Endodermal cell (in vitro differentiated cells): ENCODE measurements at regions not wholly inside any gene's neighbourhood (a gene's known extent, or its start where the extent isn't known, plus 50 kb on each side); places are given as distances from the start of the nearest gene placed in this dataset.
"Not testable (repeated sequence)": the region's sequence is repeated elsewhere in the genome, so short reads cannot be mapped to it uniquely, and the experiment has no call there.

Source experiments
- DNase-seq: peaks from one replicate; pipeline ENCODE4 v3.0.0-alpha.2; 2017
- H3K27ac ChIP-seq: 2 replicates; pipeline ENCODE4 v1.5.1; 2013; ENCODE audit warnings: mild to moderate bottlenecking, low read depth, low read length, moderate library complexity
- H3K27me3 ChIP-seq: 2 replicates; pipeline ENCODE4 v1.6.1; 2013; ENCODE audit warnings: mild to moderate bottlenecking, low read length, moderate library complexity; ENCODE audit not compliant: insufficient read depth, control insufficient read depth, poor library complexity, severe bottlenecking
- H3K36me3 ChIP-seq: 2 replicates; pipeline ENCODE4 v1.7.0; 2013; ENCODE audit warnings: mild to moderate bottlenecking, low read length, moderate library complexity; ENCODE audit not compliant: control insufficient read depth, insufficient read depth
- H3K4me1 ChIP-seq: one replicate; pipeline ENCODE4 v1.7.0; 2013; ENCODE audit warnings: low read length; ENCODE audit not compliant: control insufficient read depth, insufficient read depth
- H3K4me3 ChIP-seq: 2 replicates; pipeline ENCODE4 v1.5.1; 2013; ENCODE audit warnings: mild to moderate bottlenecking, low read length, moderate library complexity
- H3K9ac ChIP-seq: 2 replicates; pipeline ENCODE4 v1.6.1; 2013; ENCODE audit warnings: mild to moderate bottlenecking, low read length, moderate library complexity; ENCODE audit not compliant: poor library complexity, severe bottlenecking; ENCODE audit errors: extremely low read depth
- H3K9me3 ChIP-seq: 2 replicates; pipeline ENCODE4 v1.6.1; 2013; ENCODE audit warnings: mild to moderate bottlenecking, low read length, moderate library complexity; ENCODE audit not compliant: control insufficient read depth
- H3K27ac Mint-ChIP-seq: 2 replicates; pipeline ENCODE4 v1.8.0; 2020; ENCODE audit warnings: mixed read lengths
- H3K27me3 Mint-ChIP-seq: 2 replicates; pipeline ENCODE4 v1.8.0; 2021; ENCODE audit warnings: mild to moderate bottlenecking, mixed read lengths; ENCODE audit not compliant: insufficient read depth
- H3K36me3 Mint-ChIP-seq: 2 replicates; pipeline ENCODE4 v1.8.0; 2020; ENCODE audit warnings: low read depth, mixed read lengths
- H3K4me1 Mint-ChIP-seq: 2 replicates; pipeline ENCODE4 v1.8.0; 2020; ENCODE audit warnings: mixed read lengths
- H3K4me3 Mint-ChIP-seq: 2 replicates; pipeline ENCODE4 v1.8.0; 2020; ENCODE audit warnings: mild to moderate bottlenecking, moderate library complexity, mixed read lengths
- H3K9me3 Mint-ChIP-seq: 2 replicates; pipeline ENCODE4 v1.8.0; 2020; ENCODE audit warnings: mild to moderate bottlenecking, mixed read lengths
- CTCF ChIP-seq: fragments of 200-600 bp; sonication (generic); conservative IDR thresholded peaks from 2 replicates; pipeline ENCODE4 v1.5.0; 2021; ENCODE audit warnings: antibody characterized with exemption, mild to moderate bottlenecking
- WGBS, 2 experiments: methylation state at CpG; one replicate each; pipeline versions ENCODE4 v1.1.5 to v1.1.7; 2013; ENCODE audit warnings: missing lambda C conversion rate in 2 of 2, mixed read lengths in 1 of 2; ENCODE audit not compliant: insufficient coverage in 1 of 2, insufficient read length in 1 of 2; 5-methylcytosine and 5-hydroxymethylcytosine counted together

- Histone ChIP-seq H3K27ac (no peak overlapping the region), H3K4me3 (no peak overlapping the region), H3K9me3 (no peaks in the 10 kb centered on the region), H3K4me1 (no peaks in the 10 kb centered on the region), H3K9ac (no peak overlapping the region), H3K36me3 (no peaks in the 10 kb centered on the region), H3K27me3 (no peaks in the 10 kb centered on the region)
- 88% methylated on average over 2 of the region's 2 CpGs; no CpG with 5 or more reads in 1 of the 2 experiments for WGBS, 2 experiments
- no peak for DNase-seq
- H3K4me3 Mint-ChIP-seq = no peak overlapping the region
- H3K4me1 Mint-ChIP-seq = peaks cover 15% of the 10 kb centered on the region
- no peak overlapping the region for H3K27ac Mint-ChIP-seq
- no peaks in the 10 kb centered on the region for H3K27me3 Mint-ChIP-seq
- H3K9me3 Mint-ChIP-seq = no peaks in the 10 kb centered on the region
- no peak for TF ChIP-seq CTCF
- no peaks in the 10 kb centered on the region for H3K36me3 Mint-ChIP-seq
Observed at GRCh38 chr6:26275663-26276062, 89.3 kb upstream of the BTN3A2 start.

- H3K9me3 ChIP-seq = no peaks in the 10 kb centered on the region
- H3K27me3 ChIP-seq = no peaks in the 10 kb centered on the region
- no peak for TF ChIP-seq CTCF
- Mint-ChIP-seq H3K27ac (no peak overlapping the region), H3K4me3 (no peak overlapping the region), H3K27me3 (no peaks in the 10 kb centered on the region), H3K4me1 (peaks cover 18% of the 10 kb centered on the region), H3K9me3 (no peaks in the 10 kb centered on the region), H3K36me3 (no peaks in the 10 kb centered on the region)
- no peaks in the 10 kb centered on the region for H3K36me3 ChIP-seq
- H3K4me3 ChIP-seq = no peak overlapping the region
- no peak overlapping the region for H3K27ac ChIP-seq
- H3K4me1 ChIP-seq = no peaks in the 10 kb centered on the region
- WGBS, 2 experiments = 90 to 94% methylated on average over 3 to 4 of the region's 6 CpGs
- no peak for DNase-seq
- H3K9ac ChIP-seq = no peak overlapping the region
Observed at GRCh38 chr6:26276841-26277648, 88.0 kb upstream of the BTN3A2 start.

- Mint-ChIP-seq H3K27me3 (no peaks in the 10 kb centered on the region), H3K9me3 (no peaks in the 10 kb centered on the region), H3K4me3 (no peak overlapping the region), H3K4me1 (peaks cover 18% of the 10 kb centered on the region), H3K36me3 (no peaks in the 10 kb centered on the region), H3K27ac (no peak overlapping the region)
- no peak overlapping the region for H3K27ac ChIP-seq
- no peak for TF ChIP-seq CTCF
- WGBS, 2 experiments = no CpG with 5 or more reads among the region's 1 CpG
- DNase-seq = no peak
- H3K4me3 ChIP-seq = no peak overlapping the region
- no peak overlapping the region for H3K9ac ChIP-seq
- no peaks in the 10 kb centered on the region for H3K27me3 ChIP-seq
- no peaks in the 10 kb centered on the region for H3K9me3 ChIP-seq
- no peaks in the 10 kb centered on the region for H3K4me1 ChIP-seq
- H3K36me3 ChIP-seq = no peaks in the 10 kb centered on the region
Observed at GRCh38 chr6:26278536-26278935, 86.5 kb upstream of the BTN3A2 start.

- not testable (repeated sequence) for H3K9ac ChIP-seq, H3K27me3 Mint-ChIP-seq, H3K36me3 Mint-ChIP-seq, H3K36me3 ChIP-seq, H3K9me3 ChIP-seq, H3K27ac Mint-ChIP-seq, H3K4me1 ChIP-seq, H3K9me3 Mint-ChIP-seq, H3K4me3 ChIP-seq, H3K27ac ChIP-seq, H3K27me3 ChIP-seq, H3K4me3 Mint-ChIP-seq, DNase-seq
- H3K4me1 Mint-ChIP-seq = peaks cover 18% of the 10 kb centered on the region
- WGBS, 2 experiments = 91% methylated on average over 4 of the region's 5 CpGs; no CpG with 5 or more reads in 1 of the 2 experiments
Observed at GRCh38 chr6:26279371-26279770, 85.6 kb upstream of the BTN3A2 start.
